NCI-H748 (cell line): ENCODE measurements at regions not wholly inside any gene's neighbourhood (a gene's known extent, or its start where the extent isn't known, plus 50 kb on each side); places are given as distances from the start of the nearest gene placed in this dataset.

ENCODE experiments used
- DNase-seq: peaks from one replicate; lab custom pipeline; 2025; ENCODE audit not compliant: unreplicated experiment; lab: John Stamatoyannopoulos, UW

GRCh38 chr12:76223869-76224268 lies 124.3 kb downstream of the BBS10 start:
- DNase-seq = no peak

DNA sequence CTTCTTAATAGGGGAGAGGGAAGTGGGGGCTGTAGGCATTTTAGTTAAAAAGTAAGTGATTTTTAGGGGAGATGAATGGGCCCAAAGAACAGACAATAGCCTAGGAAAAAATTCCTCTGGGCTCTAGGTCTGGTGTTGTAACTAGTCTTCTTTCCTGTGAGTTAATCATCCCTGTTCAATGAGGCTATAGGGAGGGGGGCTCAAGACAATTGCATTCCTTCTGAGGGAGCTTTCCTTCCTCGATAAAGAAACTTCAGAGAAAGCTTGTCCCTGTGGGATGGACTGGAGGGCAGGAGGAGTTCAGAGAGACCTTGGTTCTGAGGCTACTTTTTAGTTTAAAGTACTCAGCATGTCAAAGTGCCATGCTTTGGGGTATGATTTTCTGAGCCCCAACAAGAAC lies 127.2 kb downstream of the BBS10 start:
- DNase-seq = no peak

- DNase-seq = no peak
Observed at GRCh38 chr12:76219806-76220205, 128.4 kb downstream of the BBS10 start.

- DNase-seq = no peak
Observed at GRCh38 chr12:76216585-76217472, 131.4 kb downstream of the BBS10 start.

- no peak for DNase-seq
Observed at GRCh38 chr12:76208129-76208528, 123.6 kb upstream of the NAP1L1 start.

GRCh38 chr12:76206677-76207072 lies 122.2 kb upstream of the NAP1L1 start:
- DNase-seq = no peak

DNA sequence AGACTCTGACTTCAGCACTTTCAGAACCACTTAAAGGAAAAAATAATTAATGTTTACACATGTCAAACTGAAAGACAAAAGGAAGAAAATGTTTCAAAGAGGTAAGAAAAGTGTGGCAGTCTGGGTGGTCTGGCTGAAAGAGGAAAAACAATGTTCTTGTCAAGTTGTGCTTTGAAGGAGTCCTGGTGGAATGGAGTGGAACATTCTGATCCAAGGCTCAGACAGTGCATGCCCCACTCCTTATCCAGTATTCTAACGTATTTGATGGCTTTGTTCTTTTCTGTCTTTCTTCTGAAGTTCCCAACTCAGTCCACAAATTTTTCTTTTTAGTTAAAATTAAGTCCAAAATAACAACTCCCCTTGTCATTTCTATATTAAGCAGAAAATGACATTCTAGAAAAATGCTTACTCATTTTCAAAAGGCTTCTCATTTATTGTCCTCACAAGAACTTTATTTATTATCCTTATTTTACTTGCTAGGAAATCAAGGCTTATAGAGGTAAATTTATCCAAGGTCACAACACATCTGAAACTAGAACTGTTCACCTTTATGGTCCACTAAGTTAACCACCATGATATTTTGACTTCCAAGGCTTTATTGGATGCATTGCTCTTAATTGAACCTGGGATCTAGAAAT lies 121.7 kb upstream of the NAP1L1 start:
- DNase-seq = no peak

GRCh38 chr12:76202621-76203020 lies 118.1 kb upstream of the NAP1L1 start:
- no peak for DNase-seq

GRCh38 chr12:76201758-76202157 lies 117.3 kb upstream of the NAP1L1 start:
- DNase-seq = no peak

DNA sequence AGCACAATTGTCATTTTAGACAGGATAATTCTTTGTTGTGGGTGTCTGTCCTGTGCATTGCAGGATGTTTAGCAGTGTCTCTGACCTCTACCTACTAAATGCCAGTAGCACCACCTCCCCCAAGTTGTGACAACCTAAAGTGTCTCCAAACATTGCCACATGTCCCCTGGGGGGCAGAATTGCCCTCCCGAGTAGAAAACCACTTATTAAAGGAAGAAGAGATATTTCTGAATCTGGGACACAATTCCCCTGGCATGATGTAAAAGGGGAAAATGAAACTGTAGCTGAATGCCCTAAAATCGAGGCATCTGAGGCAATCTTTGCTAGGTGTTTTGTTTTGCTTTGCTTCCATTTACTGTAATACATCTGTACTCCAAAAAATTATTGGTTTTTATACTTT lies 116.8 kb upstream of the NAP1L1 start:
- DNase-seq = no peak

GRCh38 chr12:76199808-76200207 lies 115.3 kb upstream of the NAP1L1 start:
- no peak for DNase-seq

GRCh38 chr12:76198839-76199238 lies 114.4 kb upstream of the NAP1L1 start:
- no peak for DNase-seq

DNA sequence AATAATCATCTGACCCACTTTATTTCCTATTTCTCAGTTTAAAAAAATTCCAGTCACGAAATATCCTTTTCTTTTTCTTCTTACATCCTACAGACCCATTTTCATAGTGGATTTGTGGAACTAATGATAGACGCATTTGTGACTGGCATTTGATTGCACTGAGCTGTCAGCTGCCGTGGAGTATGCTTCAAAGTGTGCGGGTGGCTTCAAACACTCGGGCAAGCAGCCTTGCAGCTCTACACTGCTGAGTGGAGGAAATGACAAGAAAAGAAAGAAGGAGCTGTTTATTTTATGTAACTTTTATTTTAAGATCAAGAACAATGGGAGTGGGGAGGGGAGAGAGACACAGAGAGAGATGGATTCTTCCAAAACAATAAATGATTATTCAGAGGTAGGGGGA lies 112.8 kb upstream of the NAP1L1 start:
- no peak for DNase-seq

- DNase-seq = no peak
Observed at GRCh38 chr12:76195920-76196319, 111.4 kb upstream of the NAP1L1 start.

DNA sequence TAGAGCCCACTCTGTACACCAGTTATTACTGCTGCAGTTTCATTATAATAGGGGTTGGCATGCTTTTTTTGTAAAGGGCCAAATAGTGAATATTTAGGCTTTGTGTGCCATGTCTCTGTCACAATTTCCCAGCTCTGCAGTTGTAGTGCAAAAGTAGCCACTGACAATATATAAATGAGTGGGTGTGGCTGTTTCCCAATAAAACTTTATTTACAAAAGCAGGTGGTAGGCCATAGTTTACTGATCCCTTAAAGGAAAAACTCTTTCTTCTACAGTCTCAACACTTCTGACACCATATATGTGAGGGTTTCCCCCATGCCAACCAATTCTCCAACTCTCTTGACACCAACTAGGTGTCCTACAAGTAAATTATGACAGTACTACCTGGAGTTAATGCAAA lies 110.2 kb upstream of the NAP1L1 start:
- no peak for DNase-seq

GRCh38 chr12:76193961-76194360 lies 109.5 kb upstream of the NAP1L1 start:
- DNase-seq = no peak

GRCh38 chr12:76192416-76192815 lies 107.9 kb upstream of the NAP1L1 start:
- DNase-seq = no peak

DNA sequence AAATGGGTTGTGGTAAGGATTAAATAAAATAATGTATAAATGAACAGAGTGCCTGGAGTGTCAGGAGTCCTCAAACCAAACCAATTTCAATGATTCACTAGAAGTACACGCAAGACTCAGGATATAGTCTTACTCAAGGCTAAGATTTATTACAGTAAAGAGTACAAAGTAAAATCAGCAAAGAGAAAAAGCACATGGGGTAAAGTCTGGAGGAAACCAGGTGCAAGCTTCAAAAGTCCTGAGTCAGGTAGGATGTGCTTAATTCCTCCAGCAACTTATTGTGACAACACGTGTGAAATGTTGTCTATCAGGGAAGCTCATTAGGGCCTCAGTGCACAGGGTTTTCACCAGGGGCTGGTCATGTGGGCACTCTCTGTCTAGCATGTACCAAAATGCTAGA lies 105.8 kb upstream of the NAP1L1 start:
- DNase-seq = no peak

DNA sequence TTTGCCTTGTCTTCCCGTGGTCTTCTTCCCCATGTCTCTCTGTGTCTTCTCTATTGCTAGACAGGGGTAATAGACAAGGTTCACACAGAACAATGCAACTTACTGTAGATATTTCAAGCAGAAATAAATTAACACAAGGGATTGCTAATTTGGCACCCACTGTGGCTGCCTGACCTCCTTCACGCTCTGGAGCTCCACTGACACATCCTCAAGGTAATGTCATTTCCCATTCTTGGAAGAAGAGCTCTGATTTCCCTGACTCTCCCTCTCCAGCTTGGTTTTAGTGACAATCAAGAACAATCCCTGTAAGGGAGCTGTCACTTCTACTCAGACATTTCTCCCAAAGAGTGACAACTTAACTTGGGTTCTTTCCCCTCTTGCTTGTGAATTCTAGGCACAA lies 105.4 kb upstream of the NAP1L1 start:
- DNase-seq = no peak

- no peak for DNase-seq
Observed at GRCh38 chr12:76187177-76187576, 102.7 kb upstream of the NAP1L1 start.

GRCh38 chr12:76186131-76186906 lies 101.8 kb upstream of the NAP1L1 start:
- no peak for DNase-seq
